Endodermal cell (in vitro differentiated cells): ENCODE measurements at regions not wholly inside any gene's neighbourhood (a gene's known extent, or its start where the extent isn't known, plus 50 kb on each side); places are given as distances from the start of the nearest gene placed in this dataset.

Experiments used
- DNase-seq: peaks from one replicate; pipeline ENCODE4 v3.0.0-alpha.2; 2017
- H3K27ac ChIP-seq: 2 replicates; pipeline ENCODE4 v1.5.1; 2013; ENCODE audit warnings: mild to moderate bottlenecking, low read depth, low read length, moderate library complexity
- H3K27me3 ChIP-seq: 2 replicates; pipeline ENCODE4 v1.6.1; 2013; ENCODE audit warnings: mild to moderate bottlenecking, low read length, moderate library complexity; ENCODE audit not compliant: insufficient read depth, control insufficient read depth, poor library complexity, severe bottlenecking
- H3K36me3 ChIP-seq: 2 replicates; pipeline ENCODE4 v1.7.0; 2013; ENCODE audit warnings: mild to moderate bottlenecking, low read length, moderate library complexity; ENCODE audit not compliant: control insufficient read depth, insufficient read depth
- H3K4me1 ChIP-seq: one replicate; pipeline ENCODE4 v1.7.0; 2013; ENCODE audit warnings: low read length; ENCODE audit not compliant: control insufficient read depth, insufficient read depth
- H3K4me3 ChIP-seq: 2 replicates; pipeline ENCODE4 v1.5.1; 2013; ENCODE audit warnings: mild to moderate bottlenecking, low read length, moderate library complexity
- H3K9ac ChIP-seq: 2 replicates; pipeline ENCODE4 v1.6.1; 2013; ENCODE audit warnings: mild to moderate bottlenecking, low read length, moderate library complexity; ENCODE audit not compliant: poor library complexity, severe bottlenecking; ENCODE audit errors: extremely low read depth
- H3K9me3 ChIP-seq: 2 replicates; pipeline ENCODE4 v1.6.1; 2013; ENCODE audit warnings: mild to moderate bottlenecking, low read length, moderate library complexity; ENCODE audit not compliant: control insufficient read depth
- H3K27ac Mint-ChIP-seq: 2 replicates; pipeline ENCODE4 v1.8.0; 2020; ENCODE audit warnings: mixed read lengths
- H3K27me3 Mint-ChIP-seq: 2 replicates; pipeline ENCODE4 v1.8.0; 2021; ENCODE audit warnings: mild to moderate bottlenecking, mixed read lengths; ENCODE audit not compliant: insufficient read depth
- H3K36me3 Mint-ChIP-seq: 2 replicates; pipeline ENCODE4 v1.8.0; 2020; ENCODE audit warnings: low read depth, mixed read lengths
- H3K4me1 Mint-ChIP-seq: 2 replicates; pipeline ENCODE4 v1.8.0; 2020; ENCODE audit warnings: mixed read lengths
- H3K4me3 Mint-ChIP-seq: 2 replicates; pipeline ENCODE4 v1.8.0; 2020; ENCODE audit warnings: mild to moderate bottlenecking, moderate library complexity, mixed read lengths
- H3K9me3 Mint-ChIP-seq: 2 replicates; pipeline ENCODE4 v1.8.0; 2020; ENCODE audit warnings: mild to moderate bottlenecking, mixed read lengths
- CTCF ChIP-seq: fragments of 200-600 bp; sonication (generic); conservative IDR thresholded peaks from 2 replicates; pipeline ENCODE4 v1.5.0; 2021; ENCODE audit warnings: antibody characterized with exemption, mild to moderate bottlenecking
- WGBS, 2 experiments: methylation state at CpG; one replicate each; pipeline versions ENCODE4 v1.1.5 to v1.1.7; 2013; ENCODE audit warnings: missing lambda C conversion rate in 2 of 2, mixed read lengths in 1 of 2; ENCODE audit not compliant: insufficient coverage in 1 of 2, insufficient read length in 1 of 2; 5-methylcytosine and 5-hydroxymethylcytosine counted together

DNA sequence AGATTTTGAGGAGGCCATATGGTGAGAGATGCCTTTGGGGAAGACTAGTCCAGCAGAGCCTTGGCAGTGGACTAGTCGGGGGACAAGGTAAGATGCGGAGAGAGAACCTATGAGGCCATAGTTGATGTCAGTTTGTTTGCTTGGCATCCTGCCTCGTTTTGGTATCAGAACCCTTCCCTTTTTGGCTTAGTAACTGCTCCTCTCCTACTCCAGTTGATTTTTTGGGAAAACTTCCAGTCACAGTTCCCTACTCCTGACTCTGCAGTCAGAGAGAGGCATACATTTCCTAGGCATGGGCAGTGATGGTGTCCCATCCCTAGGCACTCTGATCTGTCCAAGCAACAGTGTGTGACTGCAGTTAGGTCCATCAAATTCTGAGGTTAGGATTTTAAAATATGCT is 398.3 kb downstream of the AEBP2 start:
- 93% methylated on average over 3 of the region's 3 CpGs; no CpG with 5 or more reads in 1 of the 2 experiments for WGBS, 2 experiments

DNA sequence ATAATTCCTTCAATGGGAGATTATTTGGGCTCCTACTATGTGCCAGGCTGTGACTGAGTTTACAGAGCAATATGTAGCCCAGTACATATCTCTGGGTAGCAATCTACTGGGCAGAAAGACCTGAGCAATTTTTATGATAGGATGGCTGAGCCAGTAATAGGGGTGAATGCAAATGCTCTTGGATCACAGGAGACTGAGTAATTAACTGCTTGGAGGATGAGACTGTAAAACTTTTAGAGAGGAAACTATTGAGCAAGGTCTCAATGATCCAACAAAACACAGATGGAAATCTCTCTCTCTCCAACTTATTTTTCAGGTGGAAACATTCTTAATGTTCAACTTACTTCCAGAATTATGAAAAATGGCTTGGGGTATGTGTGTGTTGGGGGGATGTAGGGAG is 402.2 kb downstream of the AEBP2 start:
- DNase-seq: no peak
- no peaks in the 10 kb centered on the region for H3K36me3 ChIP-seq
- no peaks in the 10 kb centered on the region for H3K36me3 Mint-ChIP-seq
- H3K4me1 ChIP-seq: no peaks in the 10 kb centered on the region
- H3K9me3 Mint-ChIP-seq: no peaks in the 10 kb centered on the region
- H3K4me1 Mint-ChIP-seq: no peaks in the 10 kb centered on the region
- no peaks in the 10 kb centered on the region for H3K27me3 ChIP-seq
- H3K27ac Mint-ChIP-seq: no peak overlapping the region
- no peaks in the 10 kb centered on the region for H3K9me3 ChIP-seq
- H3K9ac ChIP-seq: no peak overlapping the region
- TF ChIP-seq CTCF: no peak
- H3K4me3 ChIP-seq: no peak overlapping the region
- no peak overlapping the region for H3K27ac ChIP-seq
- no peaks in the 10 kb centered on the region for H3K27me3 Mint-ChIP-seq
- H3K4me3 Mint-ChIP-seq: no peak overlapping the region

More for the DNA sequence above, 398.3 kb downstream of the AEBP2 start:
- H3K4me1 ChIP-seq: no peaks in the 10 kb centered on the region
- no peak for TF ChIP-seq CTCF
- no peaks in the 10 kb centered on the region for H3K27me3 ChIP-seq
- Mint-ChIP-seq H3K27ac (no peak overlapping the region), H3K36me3 (no peaks in the 10 kb centered on the region), H3K9me3 (peaks cover 1% of the 10 kb centered on the region), H3K4me3 (no peak overlapping the region), H3K27me3 (no peaks in the 10 kb centered on the region), H3K4me1 (no peaks in the 10 kb centered on the region)
- no peak overlapping the region for H3K27ac ChIP-seq
- no peak overlapping the region for H3K9ac ChIP-seq
- H3K9me3 ChIP-seq: no peaks in the 10 kb centered on the region
- DNase-seq: no peak
- H3K36me3 ChIP-seq: no peaks in the 10 kb centered on the region
- no peak overlapping the region for H3K4me3 ChIP-seq

DNA sequence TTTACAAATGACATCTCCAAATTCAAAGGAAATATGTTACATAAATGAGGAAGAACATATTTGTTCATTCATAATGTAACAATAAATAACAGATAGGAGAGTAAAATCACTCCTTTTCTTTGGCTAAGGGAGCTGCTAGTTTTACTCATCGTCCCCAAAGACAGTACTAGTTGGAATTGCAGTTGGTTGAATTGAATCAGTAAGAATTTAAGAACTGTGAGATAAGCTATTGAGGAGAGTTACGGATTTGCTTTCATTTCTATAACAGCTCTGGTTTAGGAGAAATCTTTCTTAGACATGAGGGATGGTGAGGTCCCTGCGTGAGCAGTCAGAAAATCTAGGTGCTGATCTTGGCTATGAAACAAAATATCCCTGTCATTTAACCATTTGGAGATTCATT is 402.8 kb downstream of the AEBP2 start:
- H3K4me1 Mint-ChIP-seq: no peaks in the 10 kb centered on the region
- no peak for DNase-seq
- H3K27me3 Mint-ChIP-seq: no peaks in the 10 kb centered on the region
- WGBS, 2 experiments: 95 to 96% methylated on average over 2 to 3 of the region's 3 CpGs
- H3K36me3 Mint-ChIP-seq: no peaks in the 10 kb centered on the region
- no peak overlapping the region for H3K27ac Mint-ChIP-seq
- no peaks in the 10 kb centered on the region for H3K27me3 ChIP-seq
- no peak overlapping the region for H3K4me3 ChIP-seq
- no peaks in the 10 kb centered on the region for H3K9me3 ChIP-seq
- no peak overlapping the region for H3K27ac ChIP-seq
- no peaks in the 10 kb centered on the region for H3K9me3 Mint-ChIP-seq
- no peak overlapping the region for H3K9ac ChIP-seq
- H3K4me1 ChIP-seq: no peaks in the 10 kb centered on the region
- TF ChIP-seq CTCF: no peak
- no peaks in the 10 kb centered on the region for H3K36me3 ChIP-seq
- H3K4me3 Mint-ChIP-seq: no peak overlapping the region
